ENCODE measurements at regions not wholly inside any gene's neighbourhood (a gene's known extent, or its start where the extent isn't known, plus 50 kb on each side); places are given as distances from the start of the nearest gene placed in this dataset.
"Not testable (repeated sequence)": the region's sequence is repeated elsewhere in the genome, so short reads cannot be mapped to it uniquely, and the experiment has no call there.

- TF ChIP-seq, protein P1, sequence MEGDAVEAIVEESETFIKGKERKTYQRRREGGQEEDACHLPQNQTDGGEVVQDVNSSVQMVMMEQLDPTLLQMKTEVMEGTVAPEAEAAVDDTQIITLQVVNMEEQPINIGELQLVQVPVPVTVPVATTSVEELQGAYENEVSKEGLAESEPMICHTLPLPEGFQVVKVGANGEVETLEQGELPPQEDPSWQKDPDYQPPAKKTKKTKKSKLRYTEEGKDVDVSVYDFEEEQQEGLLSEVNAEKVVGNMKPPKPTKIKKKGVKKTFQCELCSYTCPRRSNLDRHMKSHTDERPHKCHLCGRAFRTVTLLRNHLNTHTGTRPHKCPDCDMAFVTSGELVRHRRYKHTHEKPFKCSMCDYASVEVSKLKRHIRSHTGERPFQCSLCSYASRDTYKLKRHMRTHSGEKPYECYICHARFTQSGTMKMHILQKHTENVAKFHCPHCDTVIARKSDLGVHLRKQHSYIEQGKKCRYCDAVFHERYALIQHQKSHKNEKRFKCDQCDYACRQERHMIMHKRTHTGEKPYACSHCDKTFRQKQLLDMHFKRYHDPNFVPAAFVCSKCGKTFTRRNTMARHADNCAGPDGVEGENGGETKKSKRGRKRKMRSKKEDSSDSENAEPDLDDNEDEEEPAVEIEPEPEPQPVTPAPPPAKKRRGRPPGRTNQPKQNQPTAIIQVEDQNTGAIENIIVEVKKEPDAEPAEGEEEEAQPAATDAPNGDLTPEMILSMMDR (conservative IDR thresholded peaks at IDR 0.05), result no peak
- peak overlapping the region; percentile 39 for H3K4me3 Mint-ChIP-seq
- H3K9me3 Mint-ChIP-seq, result peaks cover 8% of the 10 kb centered on the region
- no peak for DNase-seq (ENCODE audit: low read depth, low spot score)
- no peaks in the 10 kb centered on the region for H3K36me3 Mint-ChIP-seq (ENCODE audit: low read depth)
- H3K27me3 Mint-ChIP-seq (ENCODE audit: low read depth), result no peaks in the 10 kb centered on the region
- no peaks in the 10 kb centered on the region for H3K4me1 Mint-ChIP-seq
- H3K27ac Mint-ChIP-seq (ENCODE audit: unreplicated experiment), result no peak overlapping the region
These were observed 67.8 kb upstream of the SLC8A3 start for GRCh38 chr14:70256601-70257000.

DNA sequence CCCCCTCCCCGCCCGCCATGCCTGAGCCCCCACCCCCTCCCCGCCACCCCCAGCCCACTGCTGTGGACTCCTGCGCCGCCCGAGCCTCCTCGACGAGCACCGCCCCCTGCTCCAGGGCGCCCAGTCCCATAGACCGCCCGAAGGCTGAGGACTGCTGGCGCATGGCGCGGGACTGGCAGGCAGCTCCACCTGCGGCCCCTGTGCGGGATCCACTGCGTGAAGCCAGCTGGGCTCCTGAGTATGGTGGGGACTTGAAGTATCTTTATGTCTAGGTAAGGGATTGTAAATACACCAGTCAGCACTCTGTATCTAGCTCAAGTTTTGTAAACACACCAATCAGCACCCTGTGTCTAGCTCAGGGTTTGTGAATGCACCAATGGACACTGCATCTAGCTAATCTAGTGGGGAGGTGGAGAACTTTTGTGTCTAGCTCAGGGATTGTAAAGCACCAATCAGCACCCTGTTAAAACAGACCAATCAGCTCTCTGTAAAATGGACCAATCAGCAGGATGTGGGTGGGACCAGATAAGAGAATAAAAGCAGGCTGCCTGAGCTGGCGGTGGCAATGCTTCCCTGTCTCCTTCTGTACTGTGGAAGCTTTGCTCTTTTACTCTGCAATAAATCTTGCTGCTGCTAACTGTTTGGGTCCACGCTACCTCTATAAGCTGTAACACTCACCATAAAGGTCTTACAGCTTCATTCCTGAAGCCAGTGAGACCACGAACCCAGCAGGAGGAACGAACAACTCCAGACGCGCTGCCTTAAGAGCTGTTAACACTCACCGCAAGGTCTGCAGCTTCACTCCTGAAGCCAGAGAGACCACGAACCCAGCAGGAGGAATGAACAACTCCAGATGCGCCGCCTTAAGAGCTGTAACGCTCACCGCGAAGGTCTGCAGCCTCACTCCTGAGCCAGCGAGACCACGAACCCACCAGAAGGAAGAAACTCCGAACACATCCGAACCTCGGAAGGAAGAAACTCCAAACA lies 66.6 kb upstream of the SLC8A3 start:
- H3K9me3 Mint-ChIP-seq; H3K36me3 Mint-ChIP-seq (ENCODE audit: low read depth); H3K27me3 Mint-ChIP-seq (ENCODE audit: low read depth); H3K4me1 Mint-ChIP-seq; H3K27ac Mint-ChIP-seq (ENCODE audit: unreplicated experiment): not testable (repeated sequence)
- peak overlapping the region; percentile 84 for H3K4me3 Mint-ChIP-seq
- DNase-seq (ENCODE audit: low read depth, low spot score), result peak; percentile 31

GRCh38 chr14:70254476-70254961 lies 65.8 kb upstream of the SLC8A3 start:
- Mint-ChIP-seq H3K27ac (ENCODE audit: unreplicated experiment) (no peak overlapping the region), H3K4me1 (no peaks in the 10 kb centered on the region), H3K9me3 (peaks cover 8% of the 10 kb centered on the region), H3K27me3 (ENCODE audit: low read depth) (peaks cover 4% of the 10 kb centered on the region), H3K4me3 (peak overlapping the region; percentile 76), H3K36me3 (ENCODE audit: low read depth) (no peaks in the 10 kb centered on the region)
- TF ChIP-seq, protein P1 (conservative IDR thresholded peaks at IDR 0.05), result no peak
- DNase-seq (ENCODE audit: low read depth, low spot score), result peak; percentile 45

DNA sequence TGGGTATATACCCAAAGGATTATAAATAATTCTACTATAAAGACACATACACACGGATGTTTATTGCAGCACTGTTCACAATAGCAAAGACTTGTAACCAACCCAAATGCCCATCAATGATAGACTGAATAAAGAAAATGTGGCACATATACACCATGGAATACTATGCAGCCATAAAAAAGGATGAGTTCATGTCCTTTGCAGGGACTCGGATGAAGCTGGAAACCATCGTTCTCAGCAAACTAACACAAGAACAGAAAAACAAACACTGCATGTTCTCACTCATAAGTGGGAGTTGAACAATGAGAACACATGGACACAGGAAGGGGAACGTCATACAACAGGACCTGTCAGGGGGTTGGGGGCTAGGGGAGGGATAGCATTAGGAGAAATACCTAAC lies 64.8 kb upstream of the SLC8A3 start:
- H3K36me3 Mint-ChIP-seq (ENCODE audit: low read depth); H3K27ac Mint-ChIP-seq (ENCODE audit: unreplicated experiment); H3K27me3 Mint-ChIP-seq (ENCODE audit: low read depth); DNase-seq (ENCODE audit: low read depth, low spot score); H3K4me1 Mint-ChIP-seq; H3K9me3 Mint-ChIP-seq: not testable (repeated sequence)
- peak overlapping the region; percentile 73 for H3K4me3 Mint-ChIP-seq

GRCh38 chr14:70245026-70245425 lies 56.3 kb upstream of the SLC8A3 start:
- H3K27me3 Mint-ChIP-seq (ENCODE audit: low read depth), result no peaks in the 10 kb centered on the region
- H3K27ac Mint-ChIP-seq (ENCODE audit: unreplicated experiment), result no peak overlapping the region
- no peak for DNase-seq (ENCODE audit: low read depth, low spot score)
- TF ChIP-seq, protein P1 (conservative IDR thresholded peaks at IDR 0.05), result no peak
- no peak overlapping the region for H3K4me3 Mint-ChIP-seq
- H3K4me1 Mint-ChIP-seq, result peaks cover 18% of the 10 kb centered on the region
- no peaks in the 10 kb centered on the region for H3K9me3 Mint-ChIP-seq
- H3K36me3 Mint-ChIP-seq (ENCODE audit: low read depth), result peaks cover 3% of the 10 kb centered on the region

DNA sequence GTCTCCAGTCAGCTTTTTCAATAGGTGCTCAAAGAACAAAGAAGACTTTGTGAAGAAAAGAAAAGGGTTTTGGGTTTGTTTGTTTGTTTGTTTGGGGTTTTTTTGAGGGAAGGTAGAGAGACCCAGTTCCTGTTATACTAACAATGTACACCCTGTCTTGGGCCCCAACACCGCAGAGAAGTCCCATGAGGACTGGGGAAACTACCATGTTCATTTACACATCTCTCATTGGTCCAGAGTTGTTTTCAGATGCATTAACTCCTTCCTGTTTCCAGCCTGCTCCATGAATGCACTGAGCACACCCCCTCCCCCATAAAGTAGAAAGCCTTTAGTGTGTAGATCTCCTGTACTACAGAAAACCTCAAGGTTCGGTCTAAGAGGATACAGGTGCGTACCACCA lies 51.1 kb upstream of the SLC8A3 start:
- Mint-ChIP-seq H3K4me3 (no peak overlapping the region), H3K27ac (ENCODE audit: unreplicated experiment) (peak overlapping the region; percentile 60), H3K27me3 (ENCODE audit: low read depth) (no peaks in the 10 kb centered on the region), H3K4me1 (peaks cover 19% of the 10 kb centered on the region), H3K9me3 (no peaks in the 10 kb centered on the region), H3K36me3 (ENCODE audit: low read depth) (peaks cover 3% of the 10 kb centered on the region)
- TF ChIP-seq, protein P1 (conservative IDR thresholded peaks at IDR 0.05), result no peak
- no peak for DNase-seq (ENCODE audit: low read depth, low spot score)

GRCh38 chr14:70238635-70239034 lies 49.9 kb upstream of the SLC8A3 start:
- not testable (repeated sequence) for H3K4me3 Mint-ChIP-seq; H3K36me3 Mint-ChIP-seq (ENCODE audit: low read depth); H3K27ac Mint-ChIP-seq (ENCODE audit: unreplicated experiment); H3K27me3 Mint-ChIP-seq (ENCODE audit: low read depth); H3K9me3 Mint-ChIP-seq; DNase-seq (ENCODE audit: low read depth, low spot score)
- H3K4me1 Mint-ChIP-seq, result peaks cover 19% of the 10 kb centered on the region
